Upper lobe of left lung (tissue), 6 donors: ENCODE measurements at regions not wholly inside any gene's neighbourhood (a gene's known extent, or its start where the extent isn't known, plus 50 kb on each side); places are given as distances from the start of the nearest gene placed in this dataset.
A peak's percentile ranks its signal among the peaks of the same experiment; 100 is the strongest.

Experiments used
- ATAC-seq, 2 donors: fragments of 200-7000 bp; cut with Tn5 transposase; one replicate each; pipeline ENCODE4 v1.9.1; 2022; ENCODE audit warnings: mild to moderate bottlenecking in 2 of 2, moderate library complexity in 2 of 2; ENCODE audit not compliant: low FRiP score in 2 of 2
- DNase-seq, 2 donors: peaks; one replicate each; pipeline ENCODE4 v3.0.0-alpha.2; 2019 to 2020
- H3K27ac ChIP-seq, 4 donors: fragments of 200-600 bp; sonication (generic); one replicate each; pipeline ENCODE4 v1.5.1; 2016 to 2019
- H3K27me3 ChIP-seq, 4 donors: fragments of 200-600 bp; sonication (generic); one replicate each; pipeline ENCODE4 v1.5.1; 2017 to 2019
- H3K36me3 ChIP-seq, 4 donors: fragments of 200-600 bp; sonication (generic); one replicate each; pipeline ENCODE4 v1.5.1; 2016 to 2019
- H3K4me1 ChIP-seq, 4 donors: fragments of 200-600 bp; sonication (generic); one replicate each; pipeline ENCODE4 v1.5.1; 2018 to 2019
- H3K4me3 ChIP-seq, 4 donors: fragments of 200-600 bp; sonication (generic); one replicate each; pipeline ENCODE4 v1.5.1; 2017 to 2019; ENCODE audit warnings: mild to moderate bottlenecking in 2 of 4, moderate library complexity in 1 of 4
- H3K9me3 ChIP-seq, 4 donors: fragments of 200-600 bp; sonication (generic); one replicate each; pipeline ENCODE4 v1.5.1; 2018 to 2019
- CTCF ChIP-seq, 6 experiments: fragments of 450-650 bp in 4 of 6; fragments of 200-600 bp in 2 of 6; sonication (generic) in 2 of 6; IDR thresholded peaks; one replicate each; pipeline ENCODE4 v1.5.1; 2016 to 2019; ENCODE audit warnings: antibody characterized with exemption in 6 of 6
- EP300 ChIP-seq, 4 donors: sonication (generic); formaldehyde crosslinking; IDR thresholded peaks; one replicate each; pipeline ENCODE4 v1.5.1; 2017; ENCODE audit warnings: antibody characterized with exemption in 4 of 4, control low read depth in 2 of 4
- POLR2A ChIP-seq, 4 donors: fragments of 450-650 bp; IDR thresholded peaks; one replicate each; pipeline ENCODE4 v1.5.1; 2016 to 2017; ENCODE audit warnings: antibody characterized with exemption in 4 of 4, mild to moderate bottlenecking in 2 of 4
- POLR2AphosphoS5 ChIP-seq, 2 donors: sonication (generic); formaldehyde crosslinking; IDR thresholded peaks; one replicate each; pipeline ENCODE4 v1.5.1; 2017; ENCODE audit warnings: antibody characterized with exemption in 2 of 2
- WGBS, 2 donors: methylation state at CpG; one replicate each; pipeline ENCODE4 v1.1.5; 2017 to 2018; 5-methylcytosine and 5-hydroxymethylcytosine counted together
- small RNA-seq, 4 donors: library from RNA; depleted of rRNA; stranded (forward); fragments of <200 nt; gene quantifications; one replicate each; pipeline ENCODE3, GENCODE V24; 2016
- donor health status: DM: no; HTN: no; CAD: no; lungs with moderate emphysema.
- donor health status: DM: no; HTN: yes; CAD: no; lungs with severe emphysema.

DNA sequence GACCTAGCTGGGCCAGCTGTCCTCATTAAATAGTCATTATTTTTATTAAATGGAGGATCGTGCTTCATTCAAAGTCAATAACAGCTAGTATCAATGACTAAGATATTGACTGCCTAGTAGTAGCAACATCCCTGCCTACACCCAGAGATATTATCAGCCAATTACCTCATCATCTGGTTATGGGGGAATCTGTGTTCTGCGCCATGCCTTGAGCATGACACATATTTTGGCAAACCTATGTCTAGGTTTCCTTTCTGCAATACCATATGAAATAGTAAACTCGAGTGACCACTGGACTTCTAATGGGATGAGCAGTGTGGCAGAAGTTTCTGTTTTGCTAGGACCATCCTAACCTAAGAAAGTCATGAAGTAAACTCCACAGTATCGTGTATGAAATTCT is 50.0 kb upstream of the AADAT start:
- peaks cover 0 to 4% (median 0%) of the 10 kb centered on the region in 4 donors for H3K4me1 ChIP-seq
- no peak overlapping the region for H3K4me3 ChIP-seq
- DNase-seq (no peak), ATAC-seq (peak in 1 of 2 donors; percentile 45)
- H3K9me3 ChIP-seq, result no peaks in the 10 kb centered on the region
- H3K27ac ChIP-seq, result no peak overlapping the region
- no peaks in the 10 kb centered on the region for H3K36me3 ChIP-seq
- WGBS, 2 donors, result 81 to 89% methylated on average over 4 of the region's 4 CpGs
- no peaks in the 10 kb centered on the region for H3K27me3 ChIP-seq
- TF ChIP-seq POLR2A (IDR thresholded peaks at IDR 0.05) (no peak), EP300 (IDR thresholded peaks at IDR 0.05) (no peak), POLR2AphosphoS5 (IDR thresholded peaks at IDR 0.05) (no peak), CTCF (IDR thresholded peaks at IDR 0.05) (no peak)

Small RNA genes lying in the stretch of these regions (small RNA-seq; reads per million reads assigned to genes)
- 0 reads per million in 4 donors for gene AC097486.1
- gene MIR6082, result 0 reads per million in 4 donors
- gene RNU6ATAC13P, result 0 reads per million in 4 donors
